CD14-positive monocyte (primary cell): ENCODE measurements at regions not wholly inside any gene's neighbourhood (a gene's known extent, or its start where the extent isn't known, plus 50 kb on each side); places are given as distances from the start of the nearest gene placed in this dataset.

Experiments
- DNase-seq, 3 donors: peaks; one replicate each; pipeline ENCODE4 v3.0.0-alpha.2; 2011 to 2022
- H2AFZ ChIP-seq: 2 replicates; pipeline ENCODE4 v1.6.0; 2012; ENCODE audit warnings: mild to moderate bottlenecking, low read depth, low read length, inconsistent platforms; ENCODE audit not compliant: insufficient read depth, poor library complexity, severe bottlenecking
- H3K27ac ChIP-seq, 2 donors: 1 replicate in 1 of 2; 2 replicates in 1 of 2; pipeline ENCODE4 v1.5.1; 2012 to 2013; ENCODE audit warnings: low read length in 2 of 2, control low read depth in 1 of 2, inconsistent platforms in 1 of 2, low read depth in 1 of 2, mild to moderate bottlenecking in 1 of 2
- H3K27me3 ChIP-seq, 2 donors: one replicate each; pipeline versions ENCODE4 v1.6.0 to v1.6.1; 2011 to 2013; ENCODE audit warnings: low read length in 2 of 2; ENCODE audit not compliant: control insufficient read depth in 2 of 2, insufficient read depth in 2 of 2
- H3K36me3 ChIP-seq, 2 donors: replicated peaks in 1 of 2; 1 replicate in 1 of 2; 2 replicates in 1 of 2; pipeline versions ENCODE4 v1.5.1 to v1.6.1; 2012 to 2013; ENCODE audit warnings: low read length in 2 of 2, control low read depth in 1 of 2, inconsistent platforms in 1 of 2, mild to moderate bottlenecking in 1 of 2; ENCODE audit not compliant: insufficient read depth in 2 of 2, control insufficient read depth in 1 of 2
- H3K4me1 ChIP-seq, 2 donors: 1 replicate in 1 of 2; 2 replicates in 1 of 2; pipeline versions ENCODE4 v1.5.1 to v1.6.1; 2012 to 2013; ENCODE audit warnings: low read length in 2 of 2, control low read depth in 1 of 2, inconsistent platforms in 1 of 2, mild to moderate bottlenecking in 1 of 2, moderate library complexity in 1 of 2; ENCODE audit not compliant: insufficient read depth in 2 of 2, control insufficient read depth in 1 of 2
- H3K4me2 ChIP-seq: replicated peaks from 2 replicates; pipeline ENCODE3; 2012; ENCODE audit warnings: low read length, moderate library complexity, mild to moderate bottlenecking; ENCODE audit not compliant: poor library complexity, severe bottlenecking; ENCODE audit errors: extremely low read depth
- H3K4me3 ChIP-seq, 3 experiments: fragments of 200-600 bp in 1 of 3; sonication (generic) in 1 of 3; replicated peaks in 1 of 3; 1 replicate in 2 of 3; 2 replicates in 1 of 3; pipeline ENCODE4 v1.5.1; 2011 to 2013; ENCODE audit warnings: low read length in 3 of 3, mild to moderate bottlenecking in 3 of 3, control low read depth in 2 of 3, low read depth in 2 of 3, inconsistent platforms in 1 of 3, moderate library complexity in 1 of 3
- H3K79me2 ChIP-seq: 2 replicates; pipeline ENCODE4 v1.6.0; 2012; ENCODE audit warnings: mild to moderate bottlenecking, control low read depth, inconsistent platforms, low read length, moderate library complexity; ENCODE audit not compliant: insufficient read depth
- H3K9ac ChIP-seq: 2 replicates; pipeline ENCODE4 v1.6.0; 2017; ENCODE audit warnings: low read length, mild to moderate bottlenecking; ENCODE audit not compliant: insufficient read depth, poor library complexity, severe bottlenecking
- H3K9me3 ChIP-seq, 2 donors: replicated peaks in 1 of 2; 1 replicate in 1 of 2; 2 replicates in 1 of 2; pipeline versions ENCODE4 v1.5.1 to v1.6.1; 2012 to 2013; ENCODE audit warnings: low read length in 2 of 2, control low read depth in 1 of 2; ENCODE audit not compliant: control insufficient read depth in 1 of 2, insufficient read depth in 1 of 2
- H4K20me1 ChIP-seq: 2 replicates; pipeline ENCODE4 v1.6.0; 2012; ENCODE audit warnings: mild to moderate bottlenecking, low read length, control low read depth, moderate library complexity; ENCODE audit not compliant: insufficient read depth
- H3K27ac Mint-ChIP-seq, 7 donors: one replicate each; pipeline ENCODE4 v1.8.0; 2020; ENCODE audit warnings: mild to moderate bottlenecking in 7 of 7, mixed read lengths in 7 of 7, moderate library complexity in 6 of 7, inconsistent platforms in 2 of 7
- H3K27me3 Mint-ChIP-seq, 3 donors: one replicate each; pipeline ENCODE4 v1.8.0; 2021 to 2022; ENCODE audit warnings: low read depth in 3 of 3, mild to moderate bottlenecking in 3 of 3, mixed read lengths in 3 of 3, moderate library complexity in 3 of 3, inconsistent platforms in 1 of 3
- H3K36me3 Mint-ChIP-seq, 2 donors: one replicate each; pipeline ENCODE4 v1.8.0; 2020; ENCODE audit warnings: mixed read lengths in 2 of 2, inconsistent platforms in 1 of 2, mild to moderate bottlenecking in 1 of 2
- H3K4me1 Mint-ChIP-seq: one replicate; pipeline ENCODE4 v1.8.0; 2020; ENCODE audit warnings: mild to moderate bottlenecking, mixed read lengths
- H3K4me3 Mint-ChIP-seq, 2 donors: one replicate each; pipeline ENCODE4 v1.8.0; 2020; ENCODE audit warnings: mild to moderate bottlenecking in 2 of 2, mixed read lengths in 2 of 2, moderate library complexity in 1 of 2
- H3K9me3 Mint-ChIP-seq, 7 donors: one replicate each; pipeline ENCODE4 v1.8.0; 2020 to 2022; ENCODE audit warnings: mixed read lengths in 7 of 7, mild to moderate bottlenecking in 6 of 7, moderate library complexity in 6 of 7, inconsistent platforms in 2 of 7
- WGBS: methylation state at CpG from one replicate; pipeline ENCODE4 v1.1.5; 2013; ENCODE audit warnings: missing lambda C conversion rate; ENCODE audit not compliant: insufficient coverage; 5-methylcytosine and 5-hydroxymethylcytosine counted together
- intact Hi-C, 2 donors: fragments of 100-400 bp; cut with micrococcal nuclease; formaldehyde crosslinking; loops; one replicate each; pipeline versions ENCODE4 v1.15.0 to v1.15.1; 2023
- TF ChIP-seq, protein P1 (sequence below): fragments of 200-600 bp; IDR thresholded peaks from one replicate; pipeline ENCODE4 v1.8.0; 2022; ENCODE audit warnings: antibody characterized with exemption, mild to moderate bottlenecking

DNA sequence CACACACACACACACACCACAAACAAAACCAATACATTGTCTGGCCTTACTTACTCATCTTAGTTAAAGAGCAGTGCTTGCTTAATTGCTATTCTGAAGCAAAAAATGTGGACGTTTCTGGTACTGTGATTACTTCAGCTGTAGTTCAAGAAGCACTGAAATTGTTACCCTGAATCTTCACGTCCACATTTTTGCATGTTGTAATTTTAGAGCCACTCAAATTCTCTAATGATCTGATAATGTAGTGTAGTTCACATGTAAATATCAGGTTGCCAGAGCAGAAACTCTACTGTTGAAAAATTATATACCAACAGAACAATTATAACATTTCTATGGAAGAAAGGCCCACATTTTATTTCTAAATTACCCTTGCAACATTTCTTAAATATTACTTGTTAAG, 1451.1 kb downstream of the GATA3 start:
- no peak overlapping the region for H3K9ac ChIP-seq
- no peaks in the 10 kb centered on the region for H4K20me1 ChIP-seq
- intact Hi-C loops = no loop called here
- no peaks in the 10 kb centered on the region for H3K4me1 ChIP-seq
- Mint-ChIP-seq H3K27ac (no peak overlapping the region), H3K4me3 (no peak overlapping the region), H3K27me3 (no peaks in the 10 kb centered on the region), H3K4me1 (no peaks in the 10 kb centered on the region), H3K36me3 (no peaks in the 10 kb centered on the region), H3K9me3 (peaks cover 0 to 9% (median 2%) of the 10 kb centered on the region in 7 donors)
- H3K27me3 ChIP-seq = no peaks in the 10 kb centered on the region
- H3K4me3 ChIP-seq = no peak overlapping the region
- H3K36me3 ChIP-seq = no peaks in the 10 kb centered on the region
- TF ChIP-seq, protein P1, sequence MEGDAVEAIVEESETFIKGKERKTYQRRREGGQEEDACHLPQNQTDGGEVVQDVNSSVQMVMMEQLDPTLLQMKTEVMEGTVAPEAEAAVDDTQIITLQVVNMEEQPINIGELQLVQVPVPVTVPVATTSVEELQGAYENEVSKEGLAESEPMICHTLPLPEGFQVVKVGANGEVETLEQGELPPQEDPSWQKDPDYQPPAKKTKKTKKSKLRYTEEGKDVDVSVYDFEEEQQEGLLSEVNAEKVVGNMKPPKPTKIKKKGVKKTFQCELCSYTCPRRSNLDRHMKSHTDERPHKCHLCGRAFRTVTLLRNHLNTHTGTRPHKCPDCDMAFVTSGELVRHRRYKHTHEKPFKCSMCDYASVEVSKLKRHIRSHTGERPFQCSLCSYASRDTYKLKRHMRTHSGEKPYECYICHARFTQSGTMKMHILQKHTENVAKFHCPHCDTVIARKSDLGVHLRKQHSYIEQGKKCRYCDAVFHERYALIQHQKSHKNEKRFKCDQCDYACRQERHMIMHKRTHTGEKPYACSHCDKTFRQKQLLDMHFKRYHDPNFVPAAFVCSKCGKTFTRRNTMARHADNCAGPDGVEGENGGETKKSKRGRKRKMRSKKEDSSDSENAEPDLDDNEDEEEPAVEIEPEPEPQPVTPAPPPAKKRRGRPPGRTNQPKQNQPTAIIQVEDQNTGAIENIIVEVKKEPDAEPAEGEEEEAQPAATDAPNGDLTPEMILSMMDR = no peak
- no CpG with 5 or more reads among the region's 2 CpGs for WGBS
- peaks cover 0 to 4% of the 10 kb centered on the region in 2 donors for H3K9me3 ChIP-seq
- no peak overlapping the region for H3K27ac ChIP-seq
- H3K4me2 ChIP-seq = no peak overlapping the region
- no peak for DNase-seq
- no peak overlapping the region for H2AFZ ChIP-seq
- no peaks in the 10 kb centered on the region for H3K79me2 ChIP-seq

DNA sequence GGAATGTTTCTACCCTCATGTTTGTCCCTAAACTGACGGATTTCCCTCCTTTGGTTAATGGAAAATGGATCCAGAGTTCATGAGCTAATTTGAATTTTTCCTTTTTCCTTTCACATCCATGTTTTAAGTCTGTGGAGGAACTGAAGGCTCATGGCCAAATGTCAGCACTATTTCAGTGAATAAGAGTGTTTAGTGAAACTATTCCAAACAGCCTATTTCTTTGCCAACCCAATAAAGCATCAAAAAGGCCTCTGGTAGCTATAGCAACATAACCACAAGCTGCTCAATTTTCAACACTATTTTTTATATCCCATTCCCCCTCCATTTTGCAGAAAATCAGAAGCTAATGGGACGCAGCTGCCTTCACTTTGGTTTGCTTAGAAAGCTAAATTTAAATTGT, 1454.1 kb downstream of the GATA3 start:
- Histone ChIP-seq H3K27ac (no peak overlapping the region), H3K4me1 (no peaks in the 10 kb centered on the region), H3K27me3 (no peaks in the 10 kb centered on the region), H3K36me3 (no peaks in the 10 kb centered on the region), H4K20me1 (no peaks in the 10 kb centered on the region), H3K9me3 (peaks cover 0 to 5% of the 10 kb centered on the region in 2 donors), H3K9ac (no peak overlapping the region), H3K4me2 (no peak overlapping the region), H3K79me2 (no peaks in the 10 kb centered on the region), H2AFZ (no peak overlapping the region), H3K4me3 (no peak overlapping the region)
- H3K27me3 Mint-ChIP-seq = no peaks in the 10 kb centered on the region
- no peak for DNase-seq
- no peaks in the 10 kb centered on the region for H3K4me1 Mint-ChIP-seq
- H3K4me3 Mint-ChIP-seq = no peak overlapping the region
- H3K36me3 Mint-ChIP-seq = no peaks in the 10 kb centered on the region
- H3K9me3 Mint-ChIP-seq = peaks cover 2 to 16% (median 5%) of the 10 kb centered on the region in 7 donors
- intact Hi-C loops = no loop called here
- no peak overlapping the region for H3K27ac Mint-ChIP-seq
- WGBS = no CpG with 5 or more reads among the region's 2 CpGs
- TF ChIP-seq, protein P1 = no peak
